ENCODE measurements at regions not wholly inside any gene's neighbourhood (a gene's known extent, or its start where the extent isn't known, plus 50 kb on each side); places are given as distances from the start of the nearest gene placed in this dataset.

DNA sequence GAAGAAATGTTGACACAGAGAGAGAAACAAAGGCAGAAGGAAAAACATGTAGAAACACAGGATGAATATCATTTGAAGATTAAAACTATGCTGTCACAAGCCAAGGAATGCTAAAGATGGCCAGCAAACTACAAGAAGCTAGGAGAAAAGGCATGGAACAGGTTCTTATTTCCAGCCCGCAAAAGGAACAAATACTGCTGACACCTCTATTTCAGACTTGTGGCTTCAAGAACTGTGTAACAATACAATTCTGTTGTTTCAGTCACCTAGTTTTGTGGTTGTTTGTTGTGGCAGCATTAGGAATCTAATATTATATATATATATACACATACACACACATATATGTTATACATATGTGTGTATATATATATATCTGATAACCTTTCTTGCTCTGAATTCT is 1543.9 kb downstream of the KCNT2 start:
- Histone ChIP-seq H3K9me3 (ENCODE audit: control insufficient read depth in 1 of 2, low read length in 2 of 2) (no peaks in the 10 kb centered on the region), H3K27me3 (ENCODE audit: low read depth, low read length) (no peaks in the 10 kb centered on the region), H3K4me1 (ENCODE audit: control insufficient read depth in 1 of 2, insufficient read depth in 2 of 2, low read length in 2 of 2) (no peaks in the 10 kb centered on the region), H3K36me3 (ENCODE audit: control insufficient read depth in 1 of 2, insufficient read depth in 2 of 2, low read length in 2 of 2) (no peaks in the 10 kb centered on the region), H3K4me3 (ENCODE audit: low read depth in 1 of 2, low read length in 2 of 2) (no peak overlapping the region), H3K27ac (ENCODE audit: low read length) (no peak overlapping the region)

GRCh38 chr1:195054217-195054687 is 1554.0 kb downstream of the KCNT2 start:
- H3K4me1 ChIP-seq (ENCODE audit: control insufficient read depth in 1 of 2, insufficient read depth in 2 of 2, low read length in 2 of 2), result no peaks in the 10 kb centered on the region
- H3K9me3 ChIP-seq (ENCODE audit: control insufficient read depth in 1 of 2, low read length in 2 of 2), result no peaks in the 10 kb centered on the region
- no peak overlapping the region for H3K4me3 ChIP-seq (ENCODE audit: low read depth in 1 of 2, low read length in 2 of 2)
- H3K27ac ChIP-seq (ENCODE audit: low read length), result no peak overlapping the region
- H3K27me3 ChIP-seq (ENCODE audit: low read depth, low read length), result no peaks in the 10 kb centered on the region
- H3K36me3 ChIP-seq (ENCODE audit: control insufficient read depth in 1 of 2, insufficient read depth in 2 of 2, low read length in 2 of 2), result no peaks in the 10 kb centered on the region

- H3K27me3 ChIP-seq (ENCODE audit: low read depth, low read length), result no peaks in the 10 kb centered on the region
- H3K9me3 ChIP-seq (ENCODE audit: control insufficient read depth in 1 of 2, low read length in 2 of 2), result no peaks in the 10 kb centered on the region
- no peak overlapping the region for H3K27ac ChIP-seq (ENCODE audit: low read length)
- no peaks in the 10 kb centered on the region for H3K4me1 ChIP-seq (ENCODE audit: control insufficient read depth in 1 of 2, insufficient read depth in 2 of 2, low read length in 2 of 2)
- H3K36me3 ChIP-seq (ENCODE audit: control insufficient read depth in 1 of 2, insufficient read depth in 2 of 2, low read length in 2 of 2), result no peaks in the 10 kb centered on the region
- no peak overlapping the region for H3K4me3 ChIP-seq (ENCODE audit: low read depth in 1 of 2, low read length in 2 of 2)
Observed at GRCh38 chr1:195053478-195053877, 1554.8 kb downstream of the KCNT2 start.

GRCh38 chr1:195047772-195048171 is 1560.5 kb downstream of the KCNT2 start:
- Histone ChIP-seq H3K4me1 (ENCODE audit: control insufficient read depth in 1 of 2, insufficient read depth in 2 of 2, low read length in 2 of 2) (no peaks in the 10 kb centered on the region), H3K4me3 (ENCODE audit: low read depth in 1 of 2, low read length in 2 of 2) (no peak overlapping the region), H3K9me3 (ENCODE audit: control insufficient read depth in 1 of 2, low read length in 2 of 2) (no peaks in the 10 kb centered on the region), H3K27me3 (ENCODE audit: low read depth, low read length) (no peaks in the 10 kb centered on the region), H3K36me3 (ENCODE audit: control insufficient read depth in 1 of 2, insufficient read depth in 2 of 2, low read length in 2 of 2) (no peaks in the 10 kb centered on the region), H3K27ac (ENCODE audit: low read length) (no peak overlapping the region)

- Histone ChIP-seq H3K4me1 (ENCODE audit: control insufficient read depth in 1 of 2, insufficient read depth in 2 of 2, low read length in 2 of 2) (no peaks in the 10 kb centered on the region), H3K36me3 (ENCODE audit: control insufficient read depth in 1 of 2, insufficient read depth in 2 of 2, low read length in 2 of 2) (no peaks in the 10 kb centered on the region), H3K27ac (ENCODE audit: low read length) (no peak overlapping the region), H3K9me3 (ENCODE audit: control insufficient read depth in 1 of 2, low read length in 2 of 2) (no peaks in the 10 kb centered on the region), H3K4me3 (ENCODE audit: low read depth in 1 of 2, low read length in 2 of 2) (no peak overlapping the region), H3K27me3 (ENCODE audit: low read depth, low read length) (no peaks in the 10 kb centered on the region)
Observed at GRCh38 chr1:195045072-195045471, 1563.2 kb downstream of the KCNT2 start.

- Histone ChIP-seq H3K4me3 (ENCODE audit: low read depth in 1 of 2, low read length in 2 of 2) (peak overlapping the region in 1 of 2 donors; percentile 28), H3K36me3 (ENCODE audit: control insufficient read depth in 1 of 2, insufficient read depth in 2 of 2, low read length in 2 of 2) (no peaks in the 10 kb centered on the region), H3K9me3 (ENCODE audit: control insufficient read depth in 1 of 2, low read length in 2 of 2) (peaks cover 0 to 10% of the 10 kb centered on the region in 2 donors), H3K27me3 (ENCODE audit: low read depth, low read length) (no peaks in the 10 kb centered on the region), H3K27ac (ENCODE audit: low read length) (no peak overlapping the region), H3K4me1 (ENCODE audit: control insufficient read depth in 1 of 2, insufficient read depth in 2 of 2, low read length in 2 of 2) (no peaks in the 10 kb centered on the region)
Observed at GRCh38 chr1:195030793-195031192, 1577.4 kb downstream of the KCNT2 start.

DNA sequence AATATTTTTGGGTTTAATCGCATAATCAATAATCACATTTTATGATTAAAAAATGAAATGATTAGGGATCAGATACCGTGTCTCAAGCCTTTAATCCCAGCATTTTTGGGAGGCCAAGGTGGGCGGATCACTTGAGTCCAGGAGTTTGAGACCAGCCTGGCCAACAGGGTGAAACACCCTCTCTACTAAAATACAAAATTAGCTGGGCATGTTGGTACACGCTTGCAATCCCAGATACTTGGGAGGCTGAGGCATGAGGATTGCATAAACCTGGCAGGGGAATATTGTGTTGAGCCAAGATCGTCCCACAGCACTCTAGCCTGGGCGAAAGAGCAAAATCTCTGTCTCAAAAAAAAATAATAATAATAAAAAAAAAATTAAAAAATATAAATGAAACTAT is 1581.4 kb downstream of the KCNT2 start:
- Histone ChIP-seq H3K4me1 (ENCODE audit: control insufficient read depth in 1 of 2, insufficient read depth in 2 of 2, low read length in 2 of 2) (no peaks in the 10 kb centered on the region), H3K9me3 (ENCODE audit: control insufficient read depth in 1 of 2, low read length in 2 of 2) (peaks cover 0 to 10% of the 10 kb centered on the region in 2 donors), H3K27ac (ENCODE audit: low read length) (no peak overlapping the region), H3K27me3 (ENCODE audit: low read depth, low read length) (no peaks in the 10 kb centered on the region), H3K4me3 (ENCODE audit: low read depth in 1 of 2, low read length in 2 of 2) (no peak overlapping the region), H3K36me3 (ENCODE audit: control insufficient read depth in 1 of 2, insufficient read depth in 2 of 2, low read length in 2 of 2) (no peaks in the 10 kb centered on the region)

- Histone ChIP-seq H3K4me3 (ENCODE audit: low read depth in 1 of 2, low read length in 2 of 2) (no peak overlapping the region), H3K4me1 (ENCODE audit: control insufficient read depth in 1 of 2, insufficient read depth in 2 of 2, low read length in 2 of 2) (no peaks in the 10 kb centered on the region), H3K36me3 (ENCODE audit: control insufficient read depth in 1 of 2, insufficient read depth in 2 of 2, low read length in 2 of 2) (no peaks in the 10 kb centered on the region), H3K27ac (ENCODE audit: low read length) (no peak overlapping the region), H3K9me3 (ENCODE audit: control insufficient read depth in 1 of 2, low read length in 2 of 2) (no peaks in the 10 kb centered on the region), H3K27me3 (ENCODE audit: low read depth, low read length) (no peaks in the 10 kb centered on the region)
Observed at GRCh38 chr1:195019385-195019784, 1588.9 kb downstream of the KCNT2 start.

- Histone ChIP-seq H3K27ac (ENCODE audit: low read length) (no peak overlapping the region), H3K4me3 (ENCODE audit: low read depth in 1 of 2, low read length in 2 of 2) (no peak overlapping the region), H3K4me1 (ENCODE audit: control insufficient read depth in 1 of 2, insufficient read depth in 2 of 2, low read length in 2 of 2) (no peaks in the 10 kb centered on the region), H3K27me3 (ENCODE audit: low read depth, low read length) (no peaks in the 10 kb centered on the region), H3K9me3 (ENCODE audit: control insufficient read depth in 1 of 2, low read length in 2 of 2) (peaks cover 0 to 2% of the 10 kb centered on the region in 2 donors), H3K36me3 (ENCODE audit: control insufficient read depth in 1 of 2, insufficient read depth in 2 of 2, low read length in 2 of 2) (no peaks in the 10 kb centered on the region)
Observed at GRCh38 chr1:195012995-195013394, 1595.2 kb downstream of the KCNT2 start.

GRCh38 chr1:195005338-195005737 is 1602.9 kb downstream of the KCNT2 start:
- H3K4me3 ChIP-seq (ENCODE audit: low read depth in 1 of 2, low read length in 2 of 2), result no peak overlapping the region
- no peaks in the 10 kb centered on the region for H3K4me1 ChIP-seq (ENCODE audit: control insufficient read depth in 1 of 2, insufficient read depth in 2 of 2, low read length in 2 of 2)
- no peak overlapping the region for H3K27ac ChIP-seq (ENCODE audit: low read length)
- no peaks in the 10 kb centered on the region for H3K36me3 ChIP-seq (ENCODE audit: control insufficient read depth in 1 of 2, insufficient read depth in 2 of 2, low read length in 2 of 2)
- no peaks in the 10 kb centered on the region for H3K27me3 ChIP-seq (ENCODE audit: low read depth, low read length)
- peaks cover 0 to 2% of the 10 kb centered on the region in 2 donors for H3K9me3 ChIP-seq (ENCODE audit: control insufficient read depth in 1 of 2, low read length in 2 of 2)

- Histone ChIP-seq H3K4me1 (ENCODE audit: control insufficient read depth in 1 of 2, insufficient read depth in 2 of 2, low read length in 2 of 2) (no peaks in the 10 kb centered on the region), H3K4me3 (ENCODE audit: low read depth in 1 of 2, low read length in 2 of 2) (no peak overlapping the region), H3K27me3 (ENCODE audit: low read depth, low read length) (no peaks in the 10 kb centered on the region), H3K36me3 (ENCODE audit: control insufficient read depth in 1 of 2, insufficient read depth in 2 of 2, low read length in 2 of 2) (no peaks in the 10 kb centered on the region), H3K27ac (ENCODE audit: low read length) (no peak overlapping the region), H3K9me3 (ENCODE audit: control insufficient read depth in 1 of 2, low read length in 2 of 2) (no peaks in the 10 kb centered on the region)
Observed at GRCh38 chr1:194990483-194990882, 1617.8 kb downstream of the KCNT2 start.

GRCh38 chr1:194975913-194976312 is 1632.3 kb downstream of the KCNT2 start:
- Histone ChIP-seq H3K36me3 (ENCODE audit: control insufficient read depth in 1 of 2, insufficient read depth in 2 of 2, low read length in 2 of 2) (no peaks in the 10 kb centered on the region), H3K27ac (ENCODE audit: low read length) (no peak overlapping the region), H3K4me3 (ENCODE audit: low read depth in 1 of 2, low read length in 2 of 2) (no peak overlapping the region), H3K9me3 (ENCODE audit: control insufficient read depth in 1 of 2, low read length in 2 of 2) (no peaks in the 10 kb centered on the region), H3K4me1 (ENCODE audit: control insufficient read depth in 1 of 2, insufficient read depth in 2 of 2, low read length in 2 of 2) (no peaks in the 10 kb centered on the region), H3K27me3 (ENCODE audit: low read depth, low read length) (no peaks in the 10 kb centered on the region)
